K562 (cell line): ENCODE measurements at regions not wholly inside any gene's neighbourhood (a gene's known extent, or its start where the extent isn't known, plus 50 kb on each side); places are given as distances from the start of the nearest gene placed in this dataset.

Experiments
- ATAC-seq: fragments of 200-7000 bp; cut with Tn5 transposase; 3 replicates; pipeline ENCODE4 v1.9.1; 2020; ENCODE audit warnings: moderate library complexity
- BruUV-seq: library from RNA; stranded (reverse); fragments of 400-500 nt; replicated peaks from 2 replicates; lab custom pipeline; 2021; lab: Mats Ljungman, UMichigan
- CTCF ChIA-PET: fragments of 300-600 bp; formaldehyde crosslinking; extraction: SDS; loops from one replicate; lab custom pipeline; 2021; ENCODE audit warnings: low intra/inter-chr PET ratio; lab: Yijun Ruan, JAX
- POLR2A ChIA-PET: fragments of 300-600, 350-650 bp; sonication (Branson Sonifier 250); formaldehyde crosslinking; extraction: SDS; loops from one replicate; lab custom pipeline; 2021; ENCODE audit warnings: antibody characterized with exemption, inconsistent platforms; lab: Yijun Ruan, JAX
- DNase-seq, 4 experiments: peaks; one replicate each; pipeline versions ENCODE4 v3.0.0 to v3.0.0-alpha.2; 2011 to 2018; ENCODE audit warnings: low spot score in 3 of 4, mixed read lengths in 3 of 4; ENCODE audit errors: extremely low read depth in 1 of 4
- FAIRE-seq: peaks from 2 replicates; lab custom pipeline; 2011; peaks lifted over from hg19 to GRCh38; lab: Jason Lieb, UNC
- H2AFZ ChIP-seq: 2 replicates; pipeline ENCODE4 v1.6.0; 2011; ENCODE audit warnings: low read depth, low read length, control low read depth, inconsistent platforms
- H3K27ac ChIP-seq: fragments of 200-600 bp; 3 replicates; pipeline ENCODE4 v1.8.0; 2011; ENCODE audit warnings: low read depth, mild to moderate bottlenecking, control low read depth, inconsistent platforms, low read length, moderate library complexity, mixed read lengths; ENCODE audit errors: extremely low read depth
- H3K27me3 ChIP-seq, 2 experiments: fragments of 300-600 bp in 1 of 2; 2 replicates in 1 of 2; 3 replicates in 1 of 2; pipeline versions ENCODE4 v1.6.0 to v1.8.0; 2011; ENCODE audit warnings: inconsistent platforms in 2 of 2, low read length in 2 of 2, mild to moderate bottlenecking in 1 of 2, mixed read lengths in 1 of 2, moderate library complexity in 1 of 2; ENCODE audit not compliant: control insufficient read depth in 2 of 2, insufficient read depth in 2 of 2
- H3K36me3 ChIP-seq: fragments of 300-600 bp; 3 replicates; pipeline ENCODE4 v1.8.0; 2011; ENCODE audit warnings: mild to moderate bottlenecking, low read length, inconsistent platforms; ENCODE audit not compliant: control insufficient read depth, insufficient read depth
- H3K4me1 ChIP-seq, 2 experiments: fragments of 200-600 bp in 1 of 2; replicated peaks in 1 of 2; 2 replicates in 1 of 2; 3 replicates in 1 of 2; pipeline versions ENCODE4 v1.5.1 to v1.8.0; 2011; ENCODE audit warnings: inconsistent platforms in 2 of 2, low read length in 2 of 2, mild to moderate bottlenecking in 1 of 2, mixed read lengths in 1 of 2, moderate library complexity in 1 of 2; ENCODE audit not compliant: control insufficient read depth in 2 of 2, insufficient read depth in 2 of 2
- H3K4me2 ChIP-seq: 2 replicates; pipeline ENCODE4 v1.6.1; 2011; ENCODE audit warnings: low read length, control low read depth, inconsistent platforms, mixed read lengths; ENCODE audit not compliant: insufficient read depth
- H3K4me3 ChIP-seq: fragments of 200-600 bp; sonication (generic), shearing (Covaris generic); 2 replicates; pipeline ENCODE4 v1.5.1; 2016; ENCODE audit warnings: control low read depth, inconsistent platforms
- H3K79me2 ChIP-seq: fragments of 200-600 bp; 3 replicates; pipeline ENCODE4 v1.8.0; 2011; ENCODE audit warnings: low read length, inconsistent platforms; ENCODE audit not compliant: control insufficient read depth, insufficient read depth
- H3K9ac ChIP-seq, 2 experiments: 2 replicates each; pipeline versions ENCODE4 v1.6.0 to v1.6.1; 2011; ENCODE audit warnings: low read depth in 2 of 2, low read length in 2 of 2, control low read depth in 1 of 2, inconsistent platforms in 1 of 2, mild to moderate bottlenecking in 1 of 2, mixed read lengths in 1 of 2; ENCODE audit not compliant: insufficient read depth in 1 of 2
- H3K9me1 ChIP-seq: one replicate; pipeline ENCODE4 v1.6.0; 2011; ENCODE audit warnings: inconsistent platforms, mild to moderate bottlenecking, low read length, moderate library complexity; ENCODE audit not compliant: control insufficient read depth, insufficient read depth
- H3K9me3 ChIP-seq: replicated peaks from 2 replicates; pipeline ENCODE4 v1.5.1; 2011; ENCODE audit warnings: low read depth, low read length, inconsistent platforms; ENCODE audit not compliant: control insufficient read depth, insufficient read depth
- H4K20me1 ChIP-seq: replicated peaks from 2 replicates; pipeline ENCODE4 v1.6.1; 2011; ENCODE audit warnings: low read length, inconsistent platforms, mixed read lengths; ENCODE audit not compliant: control insufficient read depth, insufficient read depth
- ARID4B ChIP-seq: sonication (generic); formaldehyde crosslinking; IDR thresholded peaks from 2 replicates; pipeline ENCODE4 v1.8.0; 2022; ENCODE audit warnings: mild to moderate bottlenecking, missing genetic modification reagents
- DIDO1 ChIP-seq: fragments of 450-650 bp; IDR thresholded peaks from 2 replicates; pipeline ENCODE4 v1.6.1; 2016; ENCODE audit warnings: low read depth, missing biosample characterization, missing genetic modification characterization
- POLR3A ChIP-seq: IDR thresholded peaks from 2 replicates; pipeline ENCODE4 v1.6.1; 2011; ENCODE audit warnings: borderline replicate concordance, mild to moderate bottlenecking, moderate library complexity; ENCODE audit not compliant: insufficient read length, insufficient read depth; ENCODE audit errors: extremely low read depth
- SLC30A9 ChIP-seq: fragments of 250-450 bp; sonication (Bioruptor Pico); IDR thresholded peaks from 2 replicates; pipeline ENCODE4 v1.8.0; 2022; ENCODE audit warnings: mild to moderate bottlenecking, moderate library complexity
- SMARCB1 ChIP-seq: IDR thresholded peaks from 2 replicates; pipeline ENCODE4 v1.6.1; 2011; ENCODE audit warnings: improper control_type of control experiment, low read depth; ENCODE audit not compliant: insufficient read length
- TCF7L2 ChIP-seq: fragments of 150-350 bp; IDR thresholded peaks from 2 replicates; pipeline ENCODE4 v1.6.1; 2016; ENCODE audit warnings: low read depth, mild to moderate bottlenecking, low read length, moderate library complexity
- ZNF134 ChIP-seq: fragments of 250-450 bp; sonication (Bioruptor Pico); conservative IDR thresholded peaks from 2 replicates; pipeline ENCODE4 v1.4.0; 2020
- ZNF212 ChIP-seq: fragments of 450-650 bp; formaldehyde crosslinking; IDR thresholded peaks from 2 replicates; pipeline ENCODE4 v1.4.0; 2020; ENCODE audit warnings: mild to moderate bottlenecking
- ZNF449 ChIP-seq: fragments of 250-450 bp; sonication (Bioruptor Pico); IDR thresholded peaks from 2 replicates; pipeline ENCODE4 v1.8.0; 2022; ENCODE audit warnings: moderate library complexity, mild to moderate bottlenecking, inconsistent platforms
- ZNF740 ChIP-seq, 3 experiments: fragments of 200-800 bp in 1 of 3; sonication (Bioruptor generic) in 1 of 3; sonication (generic) in 1 of 3; formaldehyde crosslinking in 1 of 3; IDR thresholded peaks; 2 replicates each; pipeline versions ENCODE4 v1.6.1 to v1.8.0; 2016 to 2022; ENCODE audit warnings: mild to moderate bottlenecking in 2 of 3, missing compliant biosample characterization in 2 of 3, missing genetic modification characterization in 2 of 3, missing genetic modification reagents in 1 of 3
- WGBS: fragments of 100-300 bp; shearing (Covaris generic); methylation state at CpG from one replicate; pipeline ENCODE4 v1.1.6; 2016; ENCODE audit warnings: low coverage, mixed read lengths; ENCODE audit not compliant: insufficient coverage; ENCODE audit errors: missing lambda C conversion rate; 5-methylcytosine and 5-hydroxymethylcytosine counted together
- in situ Hi-C: fragments of 300-500 bp; cut with MboI; formaldehyde crosslinking; loops from 4 replicates; pipeline ENCODE4 v1.15.0; 2018; ENCODE audit warnings: inconsistent platforms, mixed read lengths
- intact Hi-C: fragments of 100-400 bp; cut with micrococcal nuclease; formaldehyde crosslinking; loops from 2 replicates; pipeline ENCODE4 v1.14.2; 2022
- TF ChIP-seq, protein P1 (sequence below): fragments of 250-450 bp; sonication (Bioruptor Pico); IDR thresholded peaks from 2 replicates; pipeline ENCODE4 v1.4.0; 2020

DNA sequence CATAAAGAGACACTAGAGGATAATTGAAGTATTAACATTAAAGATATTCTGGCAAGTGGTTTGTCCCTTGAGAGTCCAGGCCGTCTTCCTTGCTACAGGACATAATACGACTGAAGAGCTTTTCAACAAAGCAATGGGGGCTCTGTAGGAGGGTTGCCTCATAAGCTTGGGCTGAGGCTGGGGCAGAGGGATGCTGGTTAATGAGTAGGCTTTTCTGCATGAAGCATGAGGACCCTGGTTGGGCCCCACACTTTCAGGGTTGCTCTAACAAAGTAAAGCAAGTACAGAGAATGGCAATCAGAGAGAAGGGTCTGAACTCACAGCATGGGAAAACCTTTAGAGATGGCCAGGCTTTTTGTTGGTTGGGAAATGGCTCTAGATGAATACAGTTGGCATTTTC is 281.3 kb downstream of the IDS start (continued):
- no peak for TF ChIP-seq ZNF740 (CRISPR knock-in tag; IDR thresholded peaks at IDR 0.05)
- no peak for TF ChIP-seq ZNF740 (tag; IDR thresholded peaks at IDR 0.05)
- TF ChIP-seq SMARCB1: no peak
- no peak for TF ChIP-seq ZNF449 (CRISPR knock-in tag)
- no peak for TF ChIP-seq ZNF134

GRCh38 chrX:149222040-149222439 is 283.1 kb downstream of the IDS start:
- H3K9ac ChIP-seq: no peak overlapping the region
- no peak for FAIRE-seq

More at GRCh38 chrX:149222040-149222439, 283.1 kb downstream of the IDS start:
- Histone ChIP-seq H3K36me3 (no peaks in the 10 kb centered on the region), H3K27me3 (no peaks in the 10 kb centered on the region), H2AFZ (no peak overlapping the region), H3K4me2 (no peak overlapping the region), H3K4me3 (no peak overlapping the region), H3K4me1 (no peaks in the 10 kb centered on the region), H3K9me3 (no peaks in the 10 kb centered on the region), H3K79me2 (no peaks in the 10 kb centered on the region), H3K9me1 (no peaks in the 10 kb centered on the region), H4K20me1 (no peaks in the 10 kb centered on the region), H3K27ac (no peak overlapping the region)
- ChIA-PET POLR2A (no interaction called here), CTCF (no interaction called here)
- no peak for TF ChIP-seq POLR3A
- no peak for TF ChIP-seq ARID4B (CRISPR knock-in tag)
- TF ChIP-seq, protein P1, sequence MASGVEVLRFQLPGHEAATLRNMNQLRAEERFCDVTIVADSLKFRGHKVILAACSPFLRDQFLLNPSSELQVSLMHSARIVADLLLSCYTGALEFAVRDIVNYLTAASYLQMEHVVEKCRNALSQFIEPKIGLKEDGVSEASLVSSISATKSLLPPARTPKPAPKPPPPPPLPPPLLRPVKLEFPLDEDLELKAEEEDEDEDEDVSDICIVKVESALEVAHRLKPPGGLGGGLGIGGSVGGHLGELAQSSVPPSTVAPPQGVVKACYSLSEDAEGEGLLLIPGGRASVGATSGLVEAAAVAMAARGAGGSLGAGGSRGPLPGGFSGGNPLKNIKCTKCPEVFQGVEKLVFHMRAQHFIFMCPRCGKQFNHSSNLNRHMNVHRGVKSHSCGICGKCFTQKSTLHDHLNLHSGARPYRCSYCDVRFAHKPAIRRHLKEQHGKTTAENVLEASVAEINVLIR (CRISPR knock-in tag): no peak
- no peak for TF ChIP-seq TCF7L2
- TF ChIP-seq DIDO1 (tag): no peak
- no peak for TF ChIP-seq SLC30A9 (CRISPR knock-in tag)
- TF ChIP-seq ZNF212 (CRISPR knock-in tag): no peak
- in situ Hi-C loops (no loop called here), intact Hi-C loops (no loop called here)
- BruUV-seq: no TSS peak
- no peak for ATAC-seq
- DNase-seq: no peak
- WGBS: 0% methylated on average over 1 of the region's 1 CpG
